CD4-positive, alpha-beta T cell (primary cell): ENCODE measurements at regions not wholly inside any gene's neighbourhood (a gene's known extent, or its start where the extent isn't known, plus 50 kb on each side); places are given as distances from the start of the nearest gene placed in this dataset.

Experiments used
- ATAC-seq: fragments of 200-7000 bp; cut with Tn5 transposase; one replicate; pipeline ENCODE4 v1.10.0; 2022; ENCODE audit warnings: mild to moderate bottlenecking; ENCODE audit not compliant: poor library complexity
- CTCF ChIA-PET: fragments of 350-600 bp; sonication (Branson Sonifier 250); formaldehyde crosslinking; loops from one replicate; lab custom pipeline; 2021; ENCODE audit warnings: antibody characterized with exemption, inconsistent platforms; lab: Charles Lee
- POLR2A ChIA-PET: fragments of 350-600 bp; sonication (Branson Sonifier 250); formaldehyde crosslinking; loops from one replicate; lab custom pipeline; 2021; ENCODE audit warnings: antibody characterized with exemption, inconsistent platforms; lab: Charles Lee
- DNase-seq, 14 experiments: peaks; one replicate each; pipeline ENCODE4 v3.0.0-alpha.2; 2013 to 2020; ENCODE audit warnings: mixed read lengths in 2 of 14
- H3K27ac ChIP-seq, 2 donors: one replicate each; pipeline versions ENCODE4 v1.5.1 to v1.7.0; 2013; ENCODE audit warnings: low read length in 2 of 2, low read depth in 1 of 2, mild to moderate bottlenecking in 1 of 2
- H3K27me3 ChIP-seq, 2 experiments: 1 replicate in 1 of 2; 2 replicates in 1 of 2; pipeline versions ENCODE4 v1.6.1 to v1.7.0; 2013; ENCODE audit warnings: low read length in 2 of 2, control low read depth in 1 of 2, mild to moderate bottlenecking in 1 of 2, moderate library complexity in 1 of 2; ENCODE audit not compliant: insufficient read depth in 2 of 2, control insufficient read depth in 1 of 2
- H3K36me3 ChIP-seq: one replicate; pipeline ENCODE4 v1.6.1; 2013; ENCODE audit warnings: low read length, control low read depth; ENCODE audit not compliant: insufficient read depth
- H3K4me1 ChIP-seq: one replicate; pipeline ENCODE4 v1.6.1; 2013; ENCODE audit warnings: low read length, control low read depth; ENCODE audit not compliant: insufficient read depth
- H3K4me3 ChIP-seq: one replicate; pipeline ENCODE4 v1.5.1; 2013; ENCODE audit warnings: mild to moderate bottlenecking, low read length, moderate library complexity
- H3K9me3 ChIP-seq, 2 experiments: 1 replicate in 1 of 2; 2 replicates in 1 of 2; pipeline versions ENCODE4 v1.6.1 to v1.7.0; 2013; ENCODE audit warnings: low read length in 2 of 2, mild to moderate bottlenecking in 2 of 2, control low read depth in 1 of 2, moderate library complexity in 1 of 2; ENCODE audit not compliant: control insufficient read depth in 1 of 2, insufficient read depth in 1 of 2
- H3K27ac Mint-ChIP-seq: one replicate; pipeline ENCODE4 v1.8.0; 2020; ENCODE audit warnings: mixed read lengths
- H3K27me3 Mint-ChIP-seq: one replicate; pipeline ENCODE4 v1.8.0; 2021; ENCODE audit warnings: mixed read lengths
- H3K36me3 Mint-ChIP-seq: one replicate; pipeline ENCODE4 v1.8.0; 2021; ENCODE audit warnings: low read depth, mixed read lengths
- H3K4me1 Mint-ChIP-seq: one replicate; pipeline ENCODE4 v1.8.0; 2021; ENCODE audit warnings: low read depth, mixed read lengths
- H3K4me3 Mint-ChIP-seq: one replicate; pipeline ENCODE4 v1.8.0; 2020; ENCODE audit warnings: mild to moderate bottlenecking, mixed read lengths
- H3K9me3 Mint-ChIP-seq: one replicate; pipeline ENCODE4 v1.8.0; 2020; ENCODE audit warnings: mixed read lengths
- CTCF ChIP-seq: fragments of 200-600 bp; IDR thresholded peaks from one replicate; pipeline ENCODE4 v1.8.0; 2022; ENCODE audit warnings: antibody characterized with exemption, mild to moderate bottlenecking
- intact Hi-C, 2 experiments: fragments of 100-400 bp; cut with DNase I in 1 of 2; cut with micrococcal nuclease in 1 of 2; formaldehyde crosslinking; loops; one replicate each; pipeline versions ENCODE4 v1.15.1 to v1.9.0; 2023 to 2025; cut with DNase I, micrococcal nuclease

- H3K36me3 Mint-ChIP-seq = no peaks in the 10 kb centered on the region
- CTCF ChIA-PET = no interaction called here
- H3K9me3 ChIP-seq = no peaks in the 10 kb centered on the region
- no peaks in the 10 kb centered on the region for H3K4me1 ChIP-seq
- no peak overlapping the region for H3K27ac ChIP-seq
- no peaks in the 10 kb centered on the region for H3K27me3 ChIP-seq
- H3K4me3 Mint-ChIP-seq = no peak overlapping the region
- no peaks in the 10 kb centered on the region for H3K9me3 Mint-ChIP-seq
- intact Hi-C loops = no loop called here
- POLR2A ChIA-PET = no interaction called here
- H3K27me3 Mint-ChIP-seq = no peaks in the 10 kb centered on the region
- ATAC-seq (no peak), DNase-seq (no peak)
- no peak for TF ChIP-seq CTCF
- H3K27ac Mint-ChIP-seq = no peak overlapping the region
- H3K4me1 Mint-ChIP-seq = no peaks in the 10 kb centered on the region
- no peaks in the 10 kb centered on the region for H3K36me3 ChIP-seq
- H3K4me3 ChIP-seq = no peak overlapping the region
These were observed 432.6 kb downstream of the DTWD2 start for GRCh38 chr5:118555727-118556126.

- no peak overlapping the region for H3K4me3 Mint-ChIP-seq
- Histone ChIP-seq H3K4me1 (no peaks in the 10 kb centered on the region), H3K9me3 (no peaks in the 10 kb centered on the region), H3K27ac (no peak overlapping the region), H3K27me3 (no peaks in the 10 kb centered on the region), H3K36me3 (no peaks in the 10 kb centered on the region), H3K4me3 (no peak overlapping the region)
- ATAC-seq = no peak
- intact Hi-C loops = no loop called here
- ChIA-PET CTCF (no interaction called here), POLR2A (no interaction called here)
- DNase-seq = no peak
- no peak for TF ChIP-seq CTCF
- H3K27ac Mint-ChIP-seq = no peak overlapping the region
- H3K4me1 Mint-ChIP-seq = no peaks in the 10 kb centered on the region
- H3K36me3 Mint-ChIP-seq = no peaks in the 10 kb centered on the region
- no peaks in the 10 kb centered on the region for H3K9me3 Mint-ChIP-seq
- no peaks in the 10 kb centered on the region for H3K27me3 Mint-ChIP-seq
These were observed 433.4 kb downstream of the DTWD2 start for GRCh38 chr5:118554981-118555380.

- no peak overlapping the region for H3K27ac Mint-ChIP-seq
- no peak for DNase-seq
- no peaks in the 10 kb centered on the region for H3K4me1 Mint-ChIP-seq
- H3K27ac ChIP-seq = no peak overlapping the region
- no peaks in the 10 kb centered on the region for H3K27me3 ChIP-seq
- no peak for TF ChIP-seq CTCF
- no peaks in the 10 kb centered on the region for H3K27me3 Mint-ChIP-seq
- no peak overlapping the region for H3K4me3 Mint-ChIP-seq
- POLR2A ChIA-PET = no interaction called here
- no peaks in the 10 kb centered on the region for H3K9me3 Mint-ChIP-seq
- no peaks in the 10 kb centered on the region for H3K9me3 ChIP-seq
- no peaks in the 10 kb centered on the region for H3K36me3 ChIP-seq
- H3K4me1 ChIP-seq = no peaks in the 10 kb centered on the region
- CTCF ChIA-PET = no interaction called here
- H3K36me3 Mint-ChIP-seq = no peaks in the 10 kb centered on the region
- intact Hi-C loops = no loop called here
- no peak for ATAC-seq
- no peak overlapping the region for H3K4me3 ChIP-seq
These were observed 434.1 kb downstream of the DTWD2 start for GRCh38 chr5:118554241-118554640.
